Left lung (tissue), 4 donors: ENCODE measurements at regions not wholly inside any gene's neighbourhood (a gene's known extent, or its start where the extent isn't known, plus 50 kb on each side); places are given as distances from the start of the nearest gene placed in this dataset.
A peak's percentile ranks its signal among the peaks of the same experiment; 100 is the strongest.

Experiments
- ATAC-seq: fragments of 200-7000 bp; cut with Tn5 transposase; one replicate; pipeline ENCODE4 v1.9.1; 2020; ENCODE audit warnings: moderate library complexity
- DNase-seq, 4 donors: peaks; one replicate each; pipeline ENCODE4 v3.0.0-alpha.2; 2013 to 2020
- H3K27ac ChIP-seq, 2 donors: fragments of 200-600 bp; sonication (generic) in 1 of 2; one replicate each; pipeline versions ENCODE4 v1.5.0 to v1.8.0; 2020 to 2021
- H3K27me3 ChIP-seq, 2 donors: fragments of 200-600 bp; sonication (generic) in 1 of 2; one replicate each; pipeline versions ENCODE4 v1.5.0 to v1.8.0; 2020 to 2021
- H3K36me3 ChIP-seq, 2 donors: fragments of 200-600 bp; sonication (generic) in 1 of 2; one replicate each; pipeline versions ENCODE4 v1.5.0 to v1.8.0; 2020 to 2021
- H3K4me1 ChIP-seq, 2 donors: fragments of 200-600 bp; one replicate each; pipeline ENCODE4 v1.8.0; 2021
- H3K4me3 ChIP-seq, 2 donors: fragments of 200-600 bp; sonication (generic) in 1 of 2; one replicate each; pipeline versions ENCODE4 v1.5.0 to v1.8.0; 2020 to 2021; ENCODE audit warnings: mild to moderate bottlenecking in 1 of 2
- H3K9me3 ChIP-seq, 2 donors: fragments of 200-600 bp; sonication (generic) in 1 of 2; one replicate each; pipeline versions ENCODE4 v1.5.0 to v1.8.0; 2020 to 2021
- CTCF ChIP-seq, 2 donors: fragments of 200-600 bp; sonication (generic) in 1 of 2; IDR thresholded peaks; one replicate each; pipeline versions ENCODE4 v1.5.0 to v1.8.0; 2021; ENCODE audit warnings: antibody characterized with exemption in 2 of 2
- intact Hi-C, 2 donors: fragments of 100-400 bp; cut with DNase I; formaldehyde crosslinking; loops; one replicate each; pipeline versions ENCODE4 v1.11.2 to v1.14.2; 2022
- donor health status: DM: no; HTN: yes; CAD: no.
- donor health status: DM: no; HTN: no; CAD: no.

DNA sequence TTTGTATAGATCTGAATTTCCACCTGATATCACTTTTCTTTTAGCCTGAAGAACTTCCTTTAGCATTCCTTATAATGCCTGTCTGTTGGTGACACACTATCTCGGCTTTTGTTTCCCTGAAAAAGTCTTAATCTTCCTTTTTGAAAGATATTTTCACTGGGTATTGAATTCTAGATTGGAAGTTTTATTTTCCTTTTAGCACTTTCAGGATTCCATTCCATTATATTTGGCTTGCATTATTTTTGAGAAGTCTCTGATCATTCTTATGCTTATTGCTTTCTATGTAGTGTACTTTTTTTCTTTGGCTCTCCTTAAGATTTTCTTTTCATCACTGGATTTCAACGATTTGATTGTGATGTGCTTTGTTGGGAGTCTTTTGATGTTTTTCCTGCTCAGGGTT, 510.7 kb downstream of the RWDD3 start:
- H3K36me3 ChIP-seq: no peaks in the 10 kb centered on the region
- no peaks in the 10 kb centered on the region for H3K4me1 ChIP-seq
- peaks cover 0 to 6% of the 10 kb centered on the region in 2 donors for H3K9me3 ChIP-seq
- DNase-seq: no peak
- H3K27ac ChIP-seq: no peak overlapping the region
- intact Hi-C loops: no loop called here
- TF ChIP-seq CTCF (IDR thresholded peaks at IDR 0.05): no peak
- no peak for ATAC-seq
- H3K27me3 ChIP-seq: no peaks in the 10 kb centered on the region
- H3K4me3 ChIP-seq: no peak overlapping the region

DNA sequence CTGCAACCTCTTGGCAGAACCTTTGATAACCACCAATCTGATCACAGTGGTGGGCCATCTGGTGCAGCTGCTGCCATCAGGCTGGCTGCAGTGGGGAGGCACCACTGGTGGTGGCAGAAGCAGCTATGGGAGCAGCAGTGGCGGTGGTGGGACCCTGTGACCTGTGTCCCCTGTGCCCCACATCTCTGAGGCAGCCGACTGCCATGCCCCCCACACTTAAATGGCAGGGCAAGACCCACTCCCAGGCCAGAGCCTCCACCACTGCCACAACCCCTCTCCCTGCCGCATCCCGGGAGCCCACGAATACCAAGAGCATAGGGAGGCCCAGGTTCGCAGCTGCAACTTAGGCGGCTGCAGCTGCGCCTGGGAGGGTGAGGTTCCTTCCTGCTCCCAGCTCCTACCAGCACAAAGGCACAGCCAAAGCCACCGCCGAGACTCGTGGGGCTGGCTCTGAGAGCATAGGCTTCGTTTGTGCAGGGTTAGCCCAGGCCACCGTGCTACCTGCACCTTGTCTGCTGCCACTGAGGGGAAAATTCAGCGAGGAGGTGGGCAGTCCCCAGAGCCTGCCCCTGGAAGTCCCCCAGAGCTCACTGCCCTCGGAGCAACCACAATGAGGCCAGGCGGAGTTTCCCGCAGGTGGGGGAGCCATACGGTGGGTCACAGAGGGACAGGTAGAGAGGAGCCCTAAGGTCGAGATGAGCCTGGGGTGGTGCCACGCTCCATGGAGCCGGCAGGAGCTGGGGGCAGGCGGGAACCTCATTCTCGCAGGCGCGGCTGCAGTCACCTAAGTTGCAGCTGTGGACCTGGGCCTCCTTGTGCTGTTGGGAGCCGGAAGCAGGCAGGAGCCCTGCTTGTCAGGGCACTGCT, 518.7 kb downstream of the RWDD3 start:
- no peaks in the 10 kb centered on the region for H3K4me1 ChIP-seq
- no peaks in the 10 kb centered on the region for H3K27me3 ChIP-seq
- intact Hi-C loops: no loop called here
- no peak overlapping the region for H3K27ac ChIP-seq
- H3K36me3 ChIP-seq: no peaks in the 10 kb centered on the region
- DNase-seq (peak in 1 of 4 donors; percentile 43), ATAC-seq (no peak)
- TF ChIP-seq CTCF (IDR thresholded peaks at IDR 0.05): no peak
- H3K4me3 ChIP-seq: no peak overlapping the region
- H3K9me3 ChIP-seq: peaks cover 0 to 66% of the 10 kb centered on the region in 2 donors

- no peak for TF ChIP-seq CTCF (IDR thresholded peaks at IDR 0.05)
- no peaks in the 10 kb centered on the region for H3K27me3 ChIP-seq
- intact Hi-C loops: no loop called here
- H3K27ac ChIP-seq: no peak overlapping the region
- ATAC-seq: no peak
- peak in 1 of 4 donors; percentile 30 for DNase-seq
- H3K36me3 ChIP-seq: no peaks in the 10 kb centered on the region
- H3K4me1 ChIP-seq: no peaks in the 10 kb centered on the region
- H3K4me3 ChIP-seq: no peak overlapping the region
- peaks cover 0 to 67% of the 10 kb centered on the region in 2 donors for H3K9me3 ChIP-seq
Measured at GRCh38 chr1:95753382-95754016, 519.5 kb downstream of the RWDD3 start.

DNA sequence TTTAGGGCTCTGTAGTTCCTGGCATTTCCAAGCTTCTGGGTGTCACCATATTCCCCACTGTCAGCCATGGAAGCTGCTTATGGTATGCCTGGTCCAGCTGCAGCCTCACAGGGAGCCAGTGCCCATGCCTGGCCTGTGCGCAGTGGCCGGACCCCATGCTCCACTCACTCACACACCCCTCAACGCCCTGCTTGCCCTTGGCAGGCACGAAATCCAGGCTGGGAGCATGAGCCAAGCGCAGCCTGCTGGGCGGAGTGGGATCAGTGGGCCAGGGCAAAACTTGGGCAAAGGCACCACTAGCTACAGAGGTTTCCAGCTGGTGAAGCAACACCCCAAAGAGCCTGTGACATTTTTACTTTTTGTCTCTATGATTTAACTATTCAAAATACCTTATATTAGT, 520.4 kb downstream of the RWDD3 start:
- peak in 1 of 4 donors; percentile 60 for DNase-seq

More for the DNA sequence above, 520.4 kb downstream of the RWDD3 start:
- intact Hi-C loops: no loop called here
- ATAC-seq: no peak
- H3K4me3 ChIP-seq: no peak overlapping the region
- H3K9me3 ChIP-seq: peaks cover 0 to 73% of the 10 kb centered on the region in 2 donors
- H3K27ac ChIP-seq: no peak overlapping the region
- no peaks in the 10 kb centered on the region for H3K27me3 ChIP-seq
- TF ChIP-seq CTCF (IDR thresholded peaks at IDR 0.05): no peak
- no peaks in the 10 kb centered on the region for H3K4me1 ChIP-seq
- H3K36me3 ChIP-seq: no peaks in the 10 kb centered on the region
